Pons (tissue), 1 donor: ENCODE measurements at regions not wholly inside any gene's neighbourhood (a gene's known extent, or its start where the extent isn't known, plus 50 kb on each side); places are given as distances from the start of the nearest gene placed in this dataset.

Experiments
- DNase-seq: peaks from one replicate; pipeline ENCODE4 v3.0.0-alpha.2; 2016; ENCODE audit warnings: low spot score

DNA sequence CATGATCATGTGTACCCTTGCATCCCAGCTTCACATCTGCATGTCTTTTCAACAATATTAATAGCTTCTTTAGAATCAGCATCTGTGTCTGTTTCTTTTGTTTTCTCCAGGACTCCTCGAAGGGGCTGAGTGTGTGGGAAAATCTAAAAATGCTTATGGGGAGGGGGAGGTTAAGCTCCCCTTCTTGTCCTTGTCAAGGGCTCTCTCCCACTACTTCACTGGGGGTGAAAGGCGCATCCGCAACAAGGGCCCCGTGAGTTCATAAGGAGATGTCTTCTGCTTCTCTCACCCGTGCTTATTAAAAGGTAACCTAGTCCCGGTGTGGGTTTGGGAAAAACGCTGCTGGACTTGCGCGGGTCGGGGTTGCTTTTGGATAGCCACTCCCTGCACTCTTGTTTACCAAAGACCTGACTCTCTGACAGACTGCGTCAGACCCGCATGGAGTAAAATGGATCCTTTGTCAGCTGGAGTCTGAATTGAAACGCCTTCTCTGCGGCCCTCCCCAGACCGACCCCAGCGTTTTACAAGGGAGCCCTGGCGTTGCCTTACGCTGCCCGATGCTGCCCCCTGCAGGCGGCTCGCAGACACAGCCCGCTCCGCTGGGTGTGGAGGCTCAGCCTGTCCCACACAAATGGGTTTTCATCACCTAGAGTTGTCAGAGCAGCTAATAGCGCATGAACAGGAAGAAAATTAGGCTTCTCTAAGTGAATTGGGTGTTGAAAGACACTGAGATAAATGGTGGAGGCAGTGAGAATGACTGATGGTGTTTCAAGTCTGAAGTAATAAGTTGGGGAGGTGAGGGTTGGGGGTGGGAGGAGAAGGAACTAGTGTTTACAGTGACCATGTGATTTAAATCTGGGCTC, 53.8 kb downstream of the IER5 start:
- peak; percentile 85 for DNase-seq

DNA sequence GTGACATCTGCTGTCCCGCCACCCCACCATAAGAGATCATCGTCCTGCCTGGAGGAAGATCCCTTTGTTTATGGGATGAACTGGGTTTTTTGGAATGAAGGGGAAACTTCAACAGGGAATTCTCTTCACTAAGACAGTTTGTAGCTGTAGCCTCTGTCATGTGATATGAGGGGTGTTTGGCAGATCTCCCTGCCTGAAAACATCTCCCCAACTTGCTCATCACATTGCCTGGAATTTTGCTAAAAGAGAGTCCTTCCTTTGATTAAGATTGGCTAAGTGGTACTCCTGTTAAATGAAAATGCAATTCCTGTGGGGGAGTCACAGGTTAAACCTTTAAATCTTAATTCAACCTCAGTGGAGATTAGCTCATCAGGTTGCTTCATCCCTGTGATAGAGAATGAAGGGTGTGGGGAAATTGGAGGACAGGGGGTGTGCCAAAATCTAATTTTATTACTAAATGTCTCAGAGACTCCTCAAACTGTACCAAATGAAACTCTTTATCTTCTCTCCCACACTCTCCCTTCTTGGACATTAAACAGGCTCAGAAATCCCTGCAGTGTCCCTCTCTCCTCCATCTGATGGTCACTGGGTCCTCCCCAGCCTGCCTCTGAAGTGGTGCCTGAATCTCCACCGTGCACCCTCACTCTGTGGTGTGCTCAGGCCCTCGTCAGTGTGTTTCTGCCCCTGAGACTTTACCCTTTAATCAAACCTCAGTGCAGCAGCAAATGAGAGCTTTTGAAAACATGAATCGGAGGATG, 54.8 kb downstream of the IER5 start:
- no peak for DNase-seq

DNA sequence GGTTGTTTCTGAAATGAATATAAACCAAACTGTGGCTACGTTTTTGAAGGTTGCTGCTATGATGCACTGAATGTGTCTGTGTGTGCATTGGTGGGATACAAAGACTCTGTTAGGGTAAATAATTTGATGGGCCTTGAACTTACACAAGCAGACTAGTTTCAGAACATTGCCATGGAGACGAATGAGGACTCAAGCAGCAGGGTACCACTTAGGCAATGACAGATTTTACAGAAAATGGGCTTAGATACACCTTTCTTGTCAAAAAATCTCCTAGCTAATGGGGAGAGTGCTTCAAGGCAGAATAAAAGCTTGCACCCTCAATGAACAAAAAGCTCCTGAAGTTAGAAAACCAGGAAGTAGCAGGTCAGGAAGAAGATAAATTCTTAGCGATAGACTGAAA, 55.7 kb downstream of the IER5 start:
- DNase-seq = no peak

DNA sequence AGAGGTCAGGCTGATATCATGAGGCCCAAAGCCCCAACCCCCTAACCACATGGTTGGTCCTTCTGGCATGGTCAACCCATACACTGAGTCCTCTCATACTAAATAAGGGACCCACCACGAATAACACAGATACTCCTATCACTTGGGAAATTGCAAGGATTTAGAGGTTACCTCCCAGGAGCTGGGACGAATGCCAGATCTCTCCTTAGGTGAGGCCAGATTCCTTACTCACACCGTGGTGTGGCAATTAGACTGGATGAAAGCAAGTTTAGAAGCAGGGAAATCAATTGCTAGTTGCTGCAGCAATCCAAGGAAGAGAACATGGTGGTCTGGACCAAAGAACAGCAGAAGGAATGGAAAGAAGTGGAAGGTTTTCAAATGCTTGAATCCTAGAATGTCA, 60.1 kb downstream of the IER5 start:
- no peak for DNase-seq

DNA sequence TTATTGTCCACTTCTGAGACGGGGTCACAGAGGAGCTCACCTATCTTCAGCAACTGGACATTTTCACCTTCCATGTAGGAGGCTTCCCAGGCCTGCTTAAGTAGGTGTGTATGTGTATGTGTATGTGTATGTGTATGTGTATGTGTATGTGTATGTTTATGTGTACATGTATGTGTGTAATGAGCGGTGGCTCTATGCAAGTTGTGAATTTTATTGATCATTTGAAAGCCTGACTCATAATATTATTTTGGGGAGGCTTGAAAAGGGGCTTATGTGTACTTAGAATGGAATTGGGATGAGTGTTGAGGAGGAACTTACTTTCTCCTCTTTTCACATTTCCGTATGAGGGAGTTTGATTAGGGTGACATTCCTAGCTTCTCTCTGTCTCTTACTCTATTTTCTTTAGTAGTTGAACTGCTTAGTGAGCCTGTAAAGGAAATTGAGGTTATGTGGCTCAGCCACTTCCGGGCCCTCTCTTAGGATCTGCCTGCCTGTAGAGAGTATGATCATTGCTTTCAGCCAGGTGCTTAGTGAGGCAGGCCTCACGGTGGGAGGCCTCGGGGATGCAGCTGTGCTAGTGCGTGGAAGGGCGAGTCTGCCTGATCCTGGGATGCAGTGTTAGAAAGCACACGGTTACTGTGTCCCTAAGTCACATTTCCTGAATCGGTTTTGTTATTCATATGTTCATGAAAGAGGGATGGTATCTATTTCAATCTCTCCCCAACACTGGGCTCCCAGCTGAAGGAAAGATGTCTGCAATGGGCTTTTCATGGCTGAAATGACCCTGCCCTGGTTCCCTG, 61.0 kb downstream of the IER5 start:
- DNase-seq = no peak

DNA sequence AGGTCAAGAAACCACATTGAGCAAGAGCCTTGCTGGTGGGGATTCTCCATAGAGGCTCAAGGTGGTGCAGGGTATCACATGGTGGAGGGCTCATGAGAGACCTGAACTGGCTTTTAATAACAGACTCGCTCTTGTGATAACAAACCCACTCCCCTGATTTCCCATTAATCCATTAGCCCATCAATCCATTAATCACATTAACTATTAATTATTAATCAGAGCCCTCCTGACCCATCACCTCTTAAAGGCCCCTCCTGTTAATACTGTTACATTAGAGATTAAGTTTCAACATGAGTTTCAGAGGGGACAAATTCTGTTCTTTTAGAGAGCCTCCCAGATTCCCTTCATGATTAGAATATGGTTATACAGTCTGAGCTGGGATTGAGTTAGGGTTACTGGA, 61.8 kb downstream of the IER5 start:
- DNase-seq = no peak

DNA sequence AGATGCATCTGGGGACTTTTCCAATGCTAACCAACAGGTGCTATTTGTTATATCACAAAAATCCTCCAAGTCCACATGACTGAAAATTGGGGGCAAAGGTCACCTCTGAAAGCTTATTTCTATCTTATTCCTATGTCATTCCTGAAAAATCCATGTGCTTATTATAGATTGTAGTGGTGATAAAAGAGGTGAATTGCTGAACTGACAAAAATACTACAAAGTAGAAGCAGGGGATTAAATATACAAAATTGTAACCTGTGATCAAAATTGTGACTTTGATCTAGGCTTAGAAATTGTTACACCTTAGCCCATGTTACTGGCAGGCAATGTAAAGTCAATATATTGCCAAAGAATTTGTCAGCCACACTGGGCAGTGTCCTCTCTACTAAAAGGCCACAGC, 62.3 kb downstream of the IER5 start:
- no peak for DNase-seq

DNA sequence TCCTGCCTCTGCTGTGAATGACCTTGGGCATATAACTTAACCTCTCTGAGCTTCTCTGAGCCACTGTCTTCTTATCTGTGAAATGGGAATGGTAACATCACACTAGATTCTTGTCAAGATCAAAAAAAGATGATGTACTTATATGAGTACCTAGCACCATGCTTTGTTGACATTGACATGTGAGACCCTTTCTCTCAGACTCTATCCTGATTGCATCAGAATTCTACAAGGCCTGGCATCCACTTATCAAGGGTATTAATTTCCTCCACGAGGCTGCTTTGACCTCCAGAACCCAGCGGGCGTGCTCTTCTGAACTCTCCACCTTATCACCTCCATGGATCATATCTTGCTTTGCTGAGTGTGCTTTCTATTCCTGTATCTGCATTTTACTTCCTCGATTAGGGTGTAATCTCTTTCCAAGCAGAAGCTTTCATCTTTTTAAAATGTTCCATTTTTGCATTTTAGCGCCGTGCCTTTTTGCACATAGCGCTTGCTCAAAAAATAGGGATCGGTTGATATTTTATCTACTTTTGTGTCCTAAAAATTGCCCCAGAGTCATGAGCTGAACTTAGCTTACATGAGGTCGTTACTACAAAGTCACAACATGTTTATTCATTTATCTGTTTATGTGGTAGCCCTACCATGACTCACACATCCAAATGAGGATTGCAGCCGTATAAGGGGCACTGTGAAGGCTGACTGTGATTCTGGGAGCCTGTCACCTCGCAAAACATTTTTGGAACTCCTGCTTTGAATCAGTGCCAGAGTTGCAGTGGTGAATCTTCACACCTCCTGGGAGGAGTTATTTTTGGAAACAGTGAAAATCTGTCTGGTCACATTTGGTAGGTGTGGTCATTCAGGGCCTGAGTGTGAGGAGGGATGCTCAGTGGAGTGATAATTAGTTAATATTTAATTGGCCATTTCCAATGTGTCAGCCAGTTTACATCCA, 63.2 kb downstream of the IER5 start:
- no peak for DNase-seq

DNA sequence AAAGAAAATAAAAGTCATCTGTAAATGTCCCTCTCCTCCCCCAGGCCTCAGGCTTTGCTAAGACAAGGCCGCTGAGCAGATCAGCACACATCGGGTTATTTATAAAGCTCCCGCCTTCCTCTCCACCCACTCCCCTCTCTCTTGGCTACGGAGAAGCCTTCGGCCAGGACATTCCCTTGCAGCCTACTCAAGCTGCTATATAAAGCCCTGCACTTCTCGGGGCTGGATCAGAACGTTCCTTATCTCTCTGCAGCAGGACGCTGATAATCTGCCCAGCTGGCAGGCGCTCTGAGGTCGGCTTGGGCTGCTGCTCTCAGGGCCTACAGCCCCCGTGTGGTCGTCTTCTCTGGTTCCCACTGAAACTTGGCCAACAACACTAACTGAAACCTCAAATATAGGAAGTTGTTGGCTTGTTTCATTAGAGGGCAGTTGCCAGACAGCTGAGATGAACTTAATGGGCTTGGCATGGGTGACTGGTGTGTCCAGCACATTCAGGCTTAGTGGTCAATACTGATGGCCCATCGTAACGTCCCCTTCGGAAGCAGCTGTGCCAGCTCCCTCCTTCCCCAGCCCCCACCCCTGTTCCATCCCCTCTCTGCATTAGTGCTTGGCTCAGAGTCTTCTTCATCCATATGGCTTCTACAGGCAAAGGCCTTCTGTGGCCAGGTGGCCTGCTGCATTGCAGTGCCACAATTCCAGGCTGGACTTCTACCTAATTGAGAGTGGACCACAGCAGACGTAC, 64.6 kb downstream of the IER5 start:
- peak; percentile 79 for DNase-seq

DNA sequence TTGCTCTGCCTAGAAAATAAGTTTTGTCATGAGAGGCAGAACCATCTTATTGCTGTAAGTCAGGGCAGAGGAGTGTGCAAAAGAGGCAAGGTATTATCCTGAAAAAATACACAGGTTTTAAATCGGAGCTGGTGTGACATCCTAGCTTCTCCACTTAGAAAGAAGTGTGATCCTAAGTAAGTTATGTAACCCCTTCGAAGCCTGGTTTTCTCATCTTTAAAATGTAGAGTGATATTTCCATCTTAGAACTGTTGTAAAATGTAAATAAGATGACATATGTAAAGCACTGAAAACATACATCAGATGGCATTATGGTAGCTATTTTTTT, 65.1 kb downstream of the IER5 start:
- DNase-seq = no peak

DNA sequence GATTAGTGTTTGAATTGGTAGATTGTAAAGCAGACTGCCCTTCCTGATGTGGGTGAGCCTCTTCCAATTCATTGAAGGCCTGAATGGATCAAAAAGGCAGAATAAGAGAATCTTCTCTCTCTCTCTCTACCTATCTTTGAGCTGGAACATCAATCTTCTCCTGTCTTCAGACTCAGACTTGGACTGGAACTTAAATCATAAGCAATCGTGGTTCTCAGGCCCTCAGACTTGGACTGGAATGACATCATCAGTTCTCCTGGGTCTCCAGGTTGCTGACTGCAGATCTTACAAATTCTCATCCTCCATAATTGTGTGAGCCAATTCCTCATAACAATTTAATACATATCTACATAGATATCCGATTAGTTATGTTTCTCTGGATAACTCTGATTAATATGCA, 66.8 kb downstream of the IER5 start:
- DNase-seq = no peak

DNA sequence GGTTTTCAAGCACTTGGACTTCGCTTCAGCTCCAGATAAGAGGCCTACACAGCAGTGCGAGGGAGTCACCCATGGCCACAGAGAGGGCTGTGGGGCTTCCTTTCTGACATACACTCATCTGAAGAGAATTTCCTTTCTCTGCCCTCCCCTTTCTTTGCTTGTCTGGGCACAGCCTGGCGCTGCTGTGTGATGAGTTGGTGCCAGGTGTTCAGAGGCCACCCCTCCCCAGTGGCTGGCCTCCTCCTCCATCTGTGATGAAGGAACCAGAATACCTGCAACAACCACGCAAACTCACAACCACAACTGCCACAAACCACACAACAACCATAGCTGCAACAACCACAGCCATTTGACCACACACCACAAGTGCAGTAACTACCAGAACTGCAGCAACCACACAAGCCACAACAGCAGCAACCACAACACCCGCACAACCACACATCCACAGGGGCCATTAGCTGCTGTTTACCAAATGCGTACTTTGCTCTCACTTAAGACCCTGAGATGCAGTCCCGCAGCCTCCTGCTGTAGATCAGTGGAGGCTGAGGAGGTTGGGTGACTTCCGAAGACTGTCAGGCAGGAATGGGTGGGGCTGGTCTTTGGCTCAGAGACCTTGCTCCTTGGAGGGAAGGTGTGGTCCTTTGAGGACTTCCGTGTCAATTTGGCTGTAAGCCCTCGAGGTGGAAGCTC, 71.1 kb downstream of the IER5 start:
- DNase-seq = no peak

DNA sequence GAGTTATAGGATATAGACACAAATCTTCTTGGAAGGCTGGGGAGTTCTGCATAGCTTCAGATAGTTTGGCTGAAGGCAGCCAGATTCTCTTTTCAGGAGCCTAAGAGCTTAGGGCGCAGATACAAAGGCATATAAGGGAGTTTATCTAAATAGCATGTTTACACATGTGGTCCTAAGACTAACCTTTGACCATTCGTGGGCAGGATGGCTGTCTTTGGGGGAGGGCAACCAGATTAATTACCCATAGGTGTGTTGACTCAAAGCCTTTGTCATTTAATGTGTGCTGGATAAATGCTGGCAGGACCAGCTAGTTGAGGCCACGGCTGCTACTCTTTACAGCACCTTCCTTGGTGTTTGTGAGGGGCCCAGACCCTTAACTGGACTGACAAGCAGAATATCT, 71.8 kb downstream of the IER5 start:
- DNase-seq = no peak

DNA sequence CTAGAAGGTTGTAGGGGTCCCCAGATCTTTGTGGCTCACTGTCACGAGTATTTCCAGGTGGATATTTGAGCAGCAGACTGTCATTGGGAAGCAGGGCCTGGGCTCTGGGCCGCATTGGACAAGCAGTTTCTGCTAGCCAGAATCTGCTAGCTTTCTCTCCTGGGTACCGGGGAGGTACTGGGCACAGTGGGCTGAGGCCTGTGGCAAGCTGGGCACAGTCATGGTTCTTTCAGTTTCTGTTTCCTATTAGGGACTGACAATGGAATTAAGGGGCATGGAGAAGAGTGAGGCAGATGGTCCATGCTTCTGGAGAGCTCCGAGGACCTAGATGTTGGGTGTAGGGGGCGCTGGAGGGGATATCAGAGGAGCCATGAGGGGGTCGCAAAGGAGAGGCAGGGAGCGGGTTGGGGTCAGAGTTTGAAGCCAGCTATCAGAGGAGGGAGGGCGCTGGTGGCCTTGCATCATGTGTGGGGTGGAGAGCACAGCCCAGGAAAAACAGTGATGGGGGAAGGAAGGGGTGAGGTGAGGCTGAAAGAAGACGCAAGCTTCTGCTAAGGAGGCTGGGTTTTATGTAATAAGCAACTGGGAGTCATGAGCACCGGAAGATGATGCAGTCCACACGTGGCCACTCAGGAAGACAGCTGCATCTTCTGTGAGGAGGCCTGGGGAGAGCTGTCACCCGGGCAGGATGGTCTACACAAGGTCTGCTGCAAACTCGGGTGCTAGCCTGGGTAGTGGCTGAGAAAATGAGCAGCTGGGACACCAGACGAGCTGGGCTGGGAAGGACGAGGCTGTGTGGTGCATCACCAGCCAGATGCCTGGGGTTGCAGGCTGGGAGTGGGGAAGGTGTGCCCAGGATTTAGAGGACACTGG, 72.7 kb downstream of the IER5 start:
- DNase-seq = no peak

DNA sequence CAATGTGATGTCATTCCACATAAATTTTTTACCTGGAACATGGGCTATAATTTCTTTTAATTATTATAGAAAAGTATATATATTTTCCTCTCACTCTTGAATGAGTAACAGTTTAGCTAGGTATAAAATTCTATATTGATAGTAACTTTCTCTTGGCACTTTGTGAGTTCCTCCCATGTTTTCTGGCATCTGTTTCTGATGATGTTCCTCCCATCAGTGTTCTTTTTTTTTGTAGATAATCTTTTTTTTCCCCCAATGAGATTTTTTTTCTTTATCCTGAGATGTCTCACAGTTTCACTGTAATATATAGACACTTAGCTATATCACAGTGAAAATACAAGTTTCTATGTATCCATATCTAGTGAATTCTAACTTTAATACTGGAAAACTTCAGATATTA, 75.2 kb downstream of the IER5 start:
- DNase-seq = no peak

DNA sequence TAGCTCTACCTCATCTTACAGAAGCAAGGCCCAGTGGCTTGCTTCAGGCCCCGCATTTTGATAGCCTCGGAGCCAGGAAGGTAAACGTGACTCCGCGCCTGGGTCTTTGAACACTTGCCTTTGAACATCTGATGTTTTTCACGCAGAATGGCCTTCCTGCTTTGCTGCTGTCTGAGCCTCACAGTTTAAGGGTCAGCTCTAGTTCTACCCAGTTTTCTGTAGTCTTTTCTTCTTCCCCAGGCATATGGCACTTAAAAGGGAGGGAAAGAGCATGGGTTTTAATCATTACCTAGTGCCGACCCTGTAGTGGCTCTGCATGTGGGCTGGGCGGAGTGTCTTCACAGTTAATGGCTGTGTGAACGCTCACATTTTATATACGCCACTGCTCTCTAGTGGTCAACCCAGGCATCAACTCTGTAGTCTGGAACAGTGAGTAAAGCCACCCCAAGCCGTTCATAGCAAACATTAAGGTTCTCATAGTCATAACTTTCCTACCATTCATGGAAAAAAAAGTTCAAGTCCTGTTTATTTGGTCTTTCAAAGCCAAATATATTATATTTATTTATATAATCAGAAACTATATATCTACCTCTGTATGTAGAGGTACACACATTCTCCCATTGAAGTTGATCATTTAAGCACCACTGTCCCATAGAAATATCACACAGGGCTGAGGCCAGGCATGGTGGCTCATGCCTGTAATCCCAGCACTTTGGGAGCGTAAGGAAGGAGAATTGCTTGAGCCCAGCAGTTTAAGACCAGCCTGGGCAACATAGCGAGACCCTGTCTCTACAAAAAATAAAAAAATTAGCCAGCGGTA, 78.1 kb downstream of the IER5 start:
- peak; percentile 82 for DNase-seq

DNA sequence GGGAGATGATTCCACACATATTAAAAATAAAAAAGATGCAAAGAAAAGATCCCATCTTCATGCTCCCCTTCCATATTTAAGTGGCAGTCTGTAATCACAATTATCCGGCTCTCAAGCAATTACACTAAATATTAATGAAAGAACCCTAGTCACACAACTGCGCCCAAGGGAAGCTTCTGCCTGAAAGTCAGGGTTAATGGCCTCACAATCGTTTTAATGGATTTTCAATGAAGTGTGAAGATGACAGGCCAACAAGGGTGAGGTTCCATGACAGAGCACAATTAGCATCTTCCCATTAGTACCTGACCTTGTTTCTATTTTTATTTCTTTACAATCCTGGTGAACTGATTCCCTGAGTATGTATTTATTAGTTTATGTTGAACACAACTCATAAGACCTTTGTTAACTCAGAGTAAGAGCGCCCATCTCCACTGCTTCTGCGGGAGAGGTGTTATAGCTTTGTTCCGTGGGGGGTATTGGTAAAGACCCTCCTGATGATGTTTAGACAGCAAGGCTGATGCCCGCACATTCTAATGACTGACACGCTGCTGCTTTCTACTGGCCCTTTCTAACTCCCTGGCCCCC, 80.9 kb downstream of the IER5 start:
- no peak for DNase-seq

DNA sequence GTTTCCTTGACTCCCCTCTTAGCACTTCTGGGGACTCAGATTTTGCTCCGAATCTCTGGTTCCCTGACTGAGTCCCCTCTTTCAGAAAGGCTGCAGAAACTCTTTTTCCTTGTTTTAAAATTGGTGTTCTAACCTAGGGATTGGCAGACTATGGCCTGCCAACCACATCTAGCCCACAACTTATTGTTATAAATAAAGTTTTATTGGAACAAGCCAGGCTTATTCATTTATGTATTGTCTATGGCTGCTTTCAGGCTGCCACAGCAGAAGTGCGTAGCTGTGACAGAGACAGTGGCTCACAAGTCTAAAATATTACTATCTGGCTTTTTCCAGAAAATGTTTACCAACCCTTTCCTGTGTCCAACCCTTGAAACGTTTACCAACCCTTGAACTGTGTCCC, 81.7 kb downstream of the IER5 start:
- no peak for DNase-seq
